Endothelial cell of umbilical vein (primary cell): ENCODE measurements at regions not wholly inside any gene's neighbourhood (a gene's known extent, or its start where the extent isn't known, plus 50 kb on each side); places are given as distances from the start of the nearest gene placed in this dataset.

Source experiments
- BruUV-seq: library from RNA; stranded (reverse); fragments of 400-500 nt; replicated peaks from 2 replicates; lab custom pipeline; 2021; lab: Mats Ljungman, UMichigan
- CTCF ChIA-PET: fragments of 300-600, 350-600 bp; sonication (Branson Sonifier 250); formaldehyde crosslinking; loops from one replicate; lab custom pipeline; 2021; ENCODE audit warnings: antibody characterized with exemption, inconsistent platforms; lab: Charles Lee
- POLR2A ChIA-PET: fragments of 300-600, 350-600 bp; sonication (Branson Sonifier 250); formaldehyde crosslinking; loops from one replicate; lab custom pipeline; 2021; ENCODE audit warnings: antibody characterized with exemption, inconsistent platforms; lab: Charles Lee
- DNase-seq: peaks from one replicate; pipeline ENCODE4 v3.0.0-alpha.2; 2011; ENCODE audit warnings: low read depth, low spot score
- FAIRE-seq: peaks from 2 replicates; lab custom pipeline; 2011; peaks lifted over from hg19 to GRCh38; lab: Jason Lieb, UNC
- H2AFZ ChIP-seq: 2 replicates; pipeline ENCODE4 v1.6.0; 2012; ENCODE audit warnings: low read depth, low read length, control low read depth, inconsistent platforms
- H3K27ac ChIP-seq: 2 replicates; pipeline ENCODE4 v1.5.1; 2011; ENCODE audit warnings: low read depth, mild to moderate bottlenecking, control low read depth, low read length, moderate library complexity; ENCODE audit not compliant: insufficient read depth
- H3K27me3 ChIP-seq, 2 experiments: 2 replicates each; pipeline versions ENCODE4 v1.6.0 to v1.6.1; 2011; ENCODE audit warnings: low read length in 2 of 2, mixed read lengths in 1 of 2; ENCODE audit not compliant: control insufficient read depth in 2 of 2, insufficient read depth in 2 of 2
- H3K36me3 ChIP-seq, 2 experiments: 2 replicates in 1 of 2; 3 replicates in 1 of 2; pipeline ENCODE4 v1.5.1; 2011; ENCODE audit warnings: low read length in 2 of 2, mild to moderate bottlenecking in 1 of 2, moderate library complexity in 1 of 2; ENCODE audit not compliant: control insufficient read depth in 2 of 2, insufficient read depth in 2 of 2; ENCODE audit errors: extremely low read depth in 1 of 2
- H3K4me1 ChIP-seq: 3 replicates; pipeline ENCODE4 v1.5.1; 2011; ENCODE audit warnings: mild to moderate bottlenecking, low read length; ENCODE audit not compliant: control insufficient read depth, insufficient read depth; ENCODE audit errors: extremely low read depth
- H3K4me2 ChIP-seq: 2 replicates; pipeline ENCODE4 v1.6.1; 2011; ENCODE audit warnings: low read length, control low read depth, mixed read lengths; ENCODE audit not compliant: insufficient read depth
- H3K4me3 ChIP-seq, 3 experiments: fragments of 200-600 bp in 1 of 3; sonication (generic), shearing (Covaris generic) in 1 of 3; replicated peaks in 1 of 3; 2 replicates each; pipeline ENCODE4 v1.5.1; 2011 to 2016; ENCODE audit warnings: control low read depth in 3 of 3, low read length in 3 of 3, mild to moderate bottlenecking in 2 of 3, inconsistent platforms in 1 of 3, low read depth in 1 of 3, moderate library complexity in 1 of 3; ENCODE audit not compliant: insufficient read depth in 1 of 3
- H3K79me2 ChIP-seq: 2 replicates; pipeline ENCODE4 v1.6.0; 2012; ENCODE audit warnings: low read length, inconsistent platforms; ENCODE audit not compliant: control insufficient read depth, insufficient read depth
- H3K9ac ChIP-seq: replicated peaks from 2 replicates; pipeline ENCODE3; 2011; ENCODE audit warnings: low read length, control low read depth; ENCODE audit not compliant: insufficient read depth; ENCODE audit errors: extremely low read depth
- H3K9me1 ChIP-seq: replicated peaks from 3 replicates; pipeline ENCODE4 v1.6.0; 2011; ENCODE audit warnings: mild to moderate bottlenecking, low read length; ENCODE audit not compliant: control insufficient read depth, insufficient read depth; ENCODE audit errors: extremely low read depth
- H3K9me3 ChIP-seq: replicated peaks from 2 replicates; pipeline ENCODE4 v1.5.1; 2012; ENCODE audit warnings: low read length, inconsistent platforms; ENCODE audit not compliant: control insufficient read depth, insufficient read depth
- H4K20me1 ChIP-seq: replicated peaks from 2 replicates; pipeline ENCODE3; 2011; ENCODE audit warnings: mild to moderate bottlenecking, low read length; ENCODE audit not compliant: control insufficient read depth, insufficient read depth; ENCODE audit errors: extremely low read depth
- EZH2 ChIP-seq: IDR thresholded peaks from 2 replicates; pipeline ENCODE4 v1.6.1; 2012; ENCODE audit warnings: borderline replicate concordance, low read depth, mild to moderate bottlenecking, moderate library complexity, low read length, inconsistent platforms; ENCODE audit not compliant: severe bottlenecking
- FOS ChIP-seq: IDR thresholded peaks from 2 replicates; pipeline ENCODE4 v1.6.1; 2011; ENCODE audit warnings: mild to moderate bottlenecking, low read length, moderate library complexity, borderline replicate concordance; ENCODE audit not compliant: insufficient read depth
- JUN ChIP-seq: IDR thresholded peaks from 2 replicates; pipeline ENCODE4 v1.6.1; 2011; ENCODE audit warnings: borderline replicate concordance, low read depth; ENCODE audit not compliant: insufficient read length, insufficient read depth
- MYC ChIP-seq: IDR thresholded peaks from one replicate; pipeline ENCODE4 v1.6.1; 2011; ENCODE audit warnings: mild to moderate bottlenecking, low read depth, low read length
- POLR2A ChIP-seq: IDR thresholded peaks from 2 replicates; pipeline ENCODE4 v1.6.1; 2012; ENCODE audit warnings: low read depth, mild to moderate bottlenecking, control low read depth, low read length
- POLR2AphosphoS5 ChIP-seq: IDR thresholded peaks from 2 replicates; pipeline ENCODE4 v1.6.1; 2012; ENCODE audit warnings: low read depth, mild to moderate bottlenecking, control low read depth, low read length, moderate library complexity; ENCODE audit not compliant: insufficient read depth
- dilution Hi-C: fragments of 300-500 bp; cut with MboI; formaldehyde crosslinking; loops from one replicate; pipeline ENCODE4 v1.15.0; 2019; ENCODE audit warnings: low sequenced_read_pairs; ENCODE audit not compliant: extremely low pct_ligation_motif_present
- intact Hi-C: fragments of 100-400 bp; cut with micrococcal nuclease; formaldehyde crosslinking; loops from one replicate; pipeline ENCODE4 v1.10.0; 2022
- TF ChIP-seq, protein P1 (sequence below): IDR thresholded peaks from 2 replicates; pipeline ENCODE4 v1.6.1; 2011; ENCODE audit not compliant: insufficient read depth, insufficient read length
- TF ChIP-seq, protein P2 (sequence below), 2 donors: IDR thresholded peaks; 1 replicate in 1 of 2; 2 replicates in 1 of 2; pipeline ENCODE4 v1.5.1; 2011; ENCODE audit warnings: low read length in 2 of 2, mild to moderate bottlenecking in 2 of 2, moderate library complexity in 2 of 2, control low read depth in 1 of 2, inconsistent platforms in 1 of 2, low read depth in 1 of 2; ENCODE audit not compliant: insufficient read depth in 1 of 2; ENCODE audit errors: extremely low read depth in 1 of 2

- Histone ChIP-seq H3K27me3 (no peaks in the 10 kb centered on the region), H3K9ac (no peak overlapping the region), H3K27ac (no peak overlapping the region), H3K4me2 (no peak overlapping the region), H3K4me1 (no peaks in the 10 kb centered on the region), H3K4me3 (no peak overlapping the region), H3K79me2 (no peaks in the 10 kb centered on the region), H2AFZ (no peak overlapping the region), H3K9me1 (no peaks in the 10 kb centered on the region), H4K20me1 (no peaks in the 10 kb centered on the region), H3K9me3 (no peaks in the 10 kb centered on the region), H3K36me3 (no peaks in the 10 kb centered on the region)
- ChIA-PET CTCF (no interaction called here), POLR2A (no interaction called here)
- dilution Hi-C loops: no loop called here
- FAIRE-seq (no peak), DNase-seq (no peak)
- intact Hi-C loops: no loop called here
- no TSS peak for BruUV-seq
- TF ChIP-seq MYC: no peak
- TF ChIP-seq JUN: no peak
- TF ChIP-seq, protein P1, sequence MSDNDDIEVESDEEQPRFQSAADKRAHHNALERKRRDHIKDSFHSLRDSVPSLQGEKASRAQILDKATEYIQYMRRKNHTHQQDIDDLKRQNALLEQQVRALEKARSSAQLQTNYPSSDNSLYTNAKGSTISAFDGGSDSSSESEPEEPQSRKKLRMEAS: no peak
- TF ChIP-seq, protein P2, sequence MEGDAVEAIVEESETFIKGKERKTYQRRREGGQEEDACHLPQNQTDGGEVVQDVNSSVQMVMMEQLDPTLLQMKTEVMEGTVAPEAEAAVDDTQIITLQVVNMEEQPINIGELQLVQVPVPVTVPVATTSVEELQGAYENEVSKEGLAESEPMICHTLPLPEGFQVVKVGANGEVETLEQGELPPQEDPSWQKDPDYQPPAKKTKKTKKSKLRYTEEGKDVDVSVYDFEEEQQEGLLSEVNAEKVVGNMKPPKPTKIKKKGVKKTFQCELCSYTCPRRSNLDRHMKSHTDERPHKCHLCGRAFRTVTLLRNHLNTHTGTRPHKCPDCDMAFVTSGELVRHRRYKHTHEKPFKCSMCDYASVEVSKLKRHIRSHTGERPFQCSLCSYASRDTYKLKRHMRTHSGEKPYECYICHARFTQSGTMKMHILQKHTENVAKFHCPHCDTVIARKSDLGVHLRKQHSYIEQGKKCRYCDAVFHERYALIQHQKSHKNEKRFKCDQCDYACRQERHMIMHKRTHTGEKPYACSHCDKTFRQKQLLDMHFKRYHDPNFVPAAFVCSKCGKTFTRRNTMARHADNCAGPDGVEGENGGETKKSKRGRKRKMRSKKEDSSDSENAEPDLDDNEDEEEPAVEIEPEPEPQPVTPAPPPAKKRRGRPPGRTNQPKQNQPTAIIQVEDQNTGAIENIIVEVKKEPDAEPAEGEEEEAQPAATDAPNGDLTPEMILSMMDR (IDR thresholded peaks at IDR 0.05; ENCODE audit: extremely low read depth in 1 of 2, insufficient read depth in 1 of 2, low read depth in 1 of 2, low read length in 2 of 2): no peak
- TF ChIP-seq POLR2A: no peak
- TF ChIP-seq POLR2AphosphoS5: no peak
These were observed 242.4 kb upstream of the MAP3K7 start for GRCh38 chr6:90829311-90829710.

- no peak overlapping the region for H3K9ac ChIP-seq
- FAIRE-seq (no peak), DNase-seq (no peak)
- BruUV-seq: no TSS peak
- dilution Hi-C loops: no loop called here
- H3K9me1 ChIP-seq: no peaks in the 10 kb centered on the region
- TF ChIP-seq, protein P2 (IDR thresholded peaks at IDR 0.05; ENCODE audit: extremely low read depth in 1 of 2, insufficient read depth in 1 of 2, low read depth in 1 of 2, low read length in 2 of 2): no peak
- TF ChIP-seq MYC (no peak), EZH2 (no peak), JUN (no peak), FOS (no peak), POLR2A (no peak)
- H3K27ac ChIP-seq: no peak overlapping the region
- no peak overlapping the region for H3K4me2 ChIP-seq
- CTCF ChIA-PET: no interaction called here
- no peak overlapping the region for H3K4me3 ChIP-seq
- no peaks in the 10 kb centered on the region for H4K20me1 ChIP-seq
- H3K9me3 ChIP-seq: no peaks in the 10 kb centered on the region
- H3K4me1 ChIP-seq: no peaks in the 10 kb centered on the region
- POLR2A ChIA-PET: no interaction called here
- intact Hi-C loops: no loop called here
- H3K79me2 ChIP-seq: no peaks in the 10 kb centered on the region
- no peak overlapping the region for H2AFZ ChIP-seq
- no peaks in the 10 kb centered on the region for H3K36me3 ChIP-seq
- no peaks in the 10 kb centered on the region for H3K27me3 ChIP-seq
These were observed 233.6 kb upstream of the MAP3K7 start for GRCh38 chr6:90820436-90820835.
